GM12878 (cell line): ENCODE measurements at regions not wholly inside any gene's neighbourhood (a gene's known extent, or its start where the extent isn't known, plus 50 kb on each side); places are given as distances from the start of the nearest gene placed in this dataset.

ENCODE experiments used
- ATAC-seq: fragments of 200-7000 bp; cut with Tn5 transposase; 3 replicates; pipeline ENCODE4 v1.9.1; 2020; ENCODE audit warnings: mild to moderate bottlenecking, moderate library complexity
- BruUV-seq: library from RNA; stranded (reverse); fragments of 400-500 nt; replicated peaks from 2 replicates; lab custom pipeline; 2021; lab: Mats Ljungman, UMichigan
- CTCF ChIA-PET: fragments of 300-600 bp; sonication (Branson Sonifier 250); formaldehyde crosslinking; extraction: SDS; loops from one replicate; lab custom pipeline; 2021; ENCODE audit warnings: inconsistent platforms; lab: Yijun Ruan, JAX
- POLR2A ChIA-PET: fragments of 350-600 bp; formaldehyde crosslinking; extraction: SDS; loops from one replicate; lab custom pipeline; 2021; ENCODE audit warnings: inconsistent platforms; lab: Charles Lee
- RAD21 ChIA-PET: fragments of 300-600 bp; sonication (Branson Sonifier 250); formaldehyde crosslinking; loops from one replicate; lab custom pipeline; 2023; ENCODE audit warnings: antibody characterized with exemption; ENCODE audit not compliant: unreplicated experiment; lab: Charles Lee
- SMC1A ChIA-PET: fragments of 300-600 bp; sonication (Branson Sonifier 250); formaldehyde crosslinking; loops from one replicate; lab custom pipeline; 2023; ENCODE audit not compliant: unreplicated experiment, uncharacterized antibody; lab: Charles Lee
- DNase-seq: peaks from one replicate; pipeline ENCODE4 v3.0.0-alpha.2; 2011; ENCODE audit warnings: low read depth, low spot score
- FAIRE-seq: peaks from 3 replicates; lab custom pipeline; 2011; peaks lifted over from hg19 to GRCh38; lab: Jason Lieb, UNC
- H2AFZ ChIP-seq: 2 replicates; pipeline ENCODE4 v1.6.0; 2011; ENCODE audit warnings: low read depth, low read length, control low read depth; ENCODE audit not compliant: control insufficient read depth
- H3K27ac ChIP-seq: 2 replicates; pipeline ENCODE4 v1.5.1; 2011; ENCODE audit warnings: control low read depth; ENCODE audit not compliant: control insufficient read depth, insufficient read depth
- H3K27me3 ChIP-seq, 2 experiments: replicated peaks in 1 of 2; 2 replicates each; pipeline versions ENCODE4 v1.6.0 to v1.6.1; 2011; ENCODE audit warnings: low read length in 1 of 2; ENCODE audit not compliant: control insufficient read depth in 2 of 2, insufficient read depth in 2 of 2
- H3K36me3 ChIP-seq, 2 experiments: 2 replicates each; pipeline ENCODE4 v1.5.1; 2011; ENCODE audit warnings: low read length in 1 of 2; ENCODE audit not compliant: control insufficient read depth in 2 of 2, insufficient read depth in 2 of 2
- H3K4me1 ChIP-seq: 2 replicates; pipeline ENCODE4 v1.6.1; 2011; ENCODE audit warnings: mild to moderate bottlenecking, low read length, moderate library complexity, mixed read lengths; ENCODE audit not compliant: control insufficient read depth, insufficient read depth
- H3K4me2 ChIP-seq: 2 replicates; pipeline ENCODE4 v1.6.0; 2011; ENCODE audit warnings: control low read depth; ENCODE audit not compliant: control insufficient read depth, insufficient read depth
- H3K4me3 ChIP-seq: fragments of 200-600 bp; sonication (generic); 2 replicates; pipeline ENCODE4 v1.5.1; 2016
- H3K79me2 ChIP-seq: 2 replicates; pipeline ENCODE4 v1.6.0; 2011; ENCODE audit warnings: low read length; ENCODE audit not compliant: control insufficient read depth, insufficient read depth
- H3K9ac ChIP-seq: 2 replicates; pipeline ENCODE4 v1.8.0; 2011; ENCODE audit warnings: low read length, control low read depth, mixed read lengths; ENCODE audit not compliant: control insufficient read depth, insufficient read depth
- H3K9me3 ChIP-seq: replicated peaks from 3 replicates; pipeline ENCODE4 v1.5.1; 2011; ENCODE audit warnings: mild to moderate bottlenecking, low read length; ENCODE audit not compliant: control insufficient read depth, insufficient read depth
- H4K20me1 ChIP-seq: 2 replicates; pipeline ENCODE4 v1.6.0; 2011; ENCODE audit not compliant: control insufficient read depth, insufficient read depth
- JUNB ChIP-seq: IDR thresholded peaks from 2 replicates; pipeline ENCODE4 v1.6.1; 2016; ENCODE audit warnings: antibody characterized with exemption, mild to moderate bottlenecking
- LARP7 ChIP-seq: fragments of 450-650 bp; IDR thresholded peaks from 2 replicates; pipeline ENCODE4 v1.6.1; 2017; ENCODE audit warnings: mild to moderate bottlenecking
- NFIC ChIP-seq: IDR thresholded peaks from 2 replicates; pipeline ENCODE4 v1.6.1; 2012; ENCODE audit warnings: low read depth, mild to moderate bottlenecking, inconsistent platforms, low read length, moderate library complexity
- RB1 ChIP-seq: fragments of 450-650 bp; formaldehyde crosslinking; IDR thresholded peaks from 2 replicates; pipeline ENCODE4 v1.6.1; 2017; ENCODE audit warnings: mild to moderate bottlenecking, borderline replicate concordance
- TCF3 ChIP-seq: IDR thresholded peaks from 2 replicates; pipeline ENCODE4 v1.6.1; 2012; ENCODE audit warnings: low read depth, mild to moderate bottlenecking, low read length, borderline replicate concordance; ENCODE audit not compliant: insufficient read depth
- YY1 ChIP-seq: IDR thresholded peaks from 2 replicates; pipeline ENCODE4 v1.6.1; 2011; ENCODE audit warnings: low read depth, mild to moderate bottlenecking, low read length
- ZBTB4 ChIP-seq: fragments of 450-650 bp; formaldehyde crosslinking; IDR thresholded peaks from 2 replicates; pipeline ENCODE4 v1.4.0; 2022; ENCODE audit warnings: mild to moderate bottlenecking, moderate library complexity
- ZSCAN29 ChIP-seq: fragments of 450-650 bp; IDR thresholded peaks from 2 replicates; pipeline ENCODE4 v1.6.1; 2017; ENCODE audit warnings: mild to moderate bottlenecking, moderate library complexity
- WGBS: methylation state at CpG from one replicate; pipeline ENCODE4 v1.1.6; 2016; ENCODE audit warnings: low lambda C conversion rate; ENCODE audit not compliant: insufficient replicate concordance, insufficient coverage; ENCODE audit errors: missing lambda C conversion rate; 5-methylcytosine and 5-hydroxymethylcytosine counted together
- in situ Hi-C: fragments of 300-500 bp; cut with MboI; formaldehyde crosslinking; loops from 9 replicates; pipeline ENCODE4 v1.14.3; 2018; ENCODE audit warnings: mixed read lengths
- intact Hi-C: fragments of 100-400 bp; cut with micrococcal nuclease; formaldehyde crosslinking; loops from one replicate; pipeline ENCODE4 v1.14.2; 2022; ENCODE audit not compliant: unreplicated experiment
- TF ChIP-seq, protein P1 (sequence below): fragments of 450-650 bp; IDR thresholded peaks from 2 replicates; pipeline ENCODE4 v1.6.1; 2017; ENCODE audit warnings: mild to moderate bottlenecking

DNA sequence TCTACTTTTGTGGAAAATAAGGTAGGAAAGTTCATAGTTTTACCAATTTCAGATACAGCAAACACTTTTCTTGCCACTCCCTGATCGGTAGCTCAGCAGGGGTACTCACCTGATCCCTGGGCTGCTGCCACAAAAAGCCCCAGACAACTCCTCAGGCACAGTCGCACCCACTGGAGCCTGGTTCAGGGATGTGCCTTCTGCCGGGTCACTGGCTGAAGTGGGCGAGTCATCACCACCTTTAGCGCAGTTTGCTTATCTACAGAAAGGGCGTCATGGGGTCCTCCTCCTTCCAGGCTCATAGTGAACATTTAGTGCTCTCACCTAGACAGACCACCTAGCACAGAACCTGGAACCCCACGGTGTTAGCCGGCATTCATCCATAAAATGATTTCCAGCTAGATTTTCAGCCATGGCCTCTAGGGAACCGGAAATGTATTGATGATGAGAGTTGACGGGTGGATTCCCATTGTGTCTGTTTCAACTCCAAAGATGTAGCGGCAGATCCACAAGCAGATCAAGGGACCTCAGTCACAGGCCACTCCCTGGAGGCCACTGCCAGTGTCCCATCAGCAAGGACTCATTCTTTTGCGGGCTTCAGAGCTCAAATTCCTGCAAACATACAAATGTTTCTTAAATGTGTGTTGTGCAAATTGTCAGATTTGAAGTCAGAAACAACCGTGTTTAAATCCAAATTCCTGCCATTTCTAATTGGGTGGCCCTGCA lies 408.4 kb upstream of the SALL3 start:
- POLR2A ChIA-PET, result no interaction called here
- Histone ChIP-seq H4K20me1 (no peaks in the 10 kb centered on the region), H3K36me3 (no peaks in the 10 kb centered on the region)
- BruUV-seq, result no TSS peak
- RAD21 ChIA-PET, result no interaction called here
- FAIRE-seq, result no peak
- no peak for DNase-seq
- TF ChIP-seq ZBTB4 (CRISPR knock-in tag), result no peak
- no peak for TF ChIP-seq LARP7
- TF ChIP-seq TCF3, result no peak
- no peak for TF ChIP-seq NFIC
- TF ChIP-seq, protein P1, sequence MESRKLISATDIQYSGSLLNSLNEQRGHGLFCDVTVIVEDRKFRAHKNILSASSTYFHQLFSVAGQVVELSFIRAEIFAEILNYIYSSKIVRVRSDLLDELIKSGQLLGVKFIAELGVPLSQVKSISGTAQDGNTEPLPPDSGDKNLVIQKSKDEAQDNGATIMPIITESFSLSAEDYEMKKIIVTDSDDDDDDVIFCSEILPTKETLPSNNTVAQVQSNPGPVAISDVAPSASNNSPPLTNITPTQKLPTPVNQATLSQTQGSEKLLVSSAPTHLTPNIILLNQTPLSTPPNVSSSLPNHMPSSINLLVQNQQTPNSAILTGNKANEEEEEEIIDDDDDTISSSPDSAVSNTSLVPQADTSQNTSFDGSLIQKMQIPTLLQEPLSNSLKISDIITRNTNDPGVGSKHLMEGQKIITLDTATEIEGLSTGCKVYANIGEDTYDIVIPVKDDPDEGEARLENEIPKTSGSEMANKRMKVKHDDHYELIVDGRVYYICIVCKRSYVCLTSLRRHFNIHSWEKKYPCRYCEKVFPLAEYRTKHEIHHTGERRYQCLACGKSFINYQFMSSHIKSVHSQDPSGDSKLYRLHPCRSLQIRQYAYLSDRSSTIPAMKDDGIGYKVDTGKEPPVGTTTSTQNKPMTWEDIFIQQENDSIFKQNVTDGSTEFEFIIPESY, result no peak
- no peak for TF ChIP-seq JUNB
- no peak for TF ChIP-seq ZSCAN29
- no peak for TF ChIP-seq RB1
- TF ChIP-seq YY1, result no peak
- TF ChIP-seq, all 136 proteins: peak for 0
- H3K4me1 ChIP-seq, result no peaks in the 10 kb centered on the region
- H3K79me2 ChIP-seq, result no peaks in the 10 kb centered on the region
- no peak overlapping the region for H2AFZ ChIP-seq
- ATAC-seq, result no peak
- in situ Hi-C loops, result no loop called here
- 37% methylated on average over 13 of the region's 13 CpGs for WGBS
- CTCF ChIA-PET, result interaction anchor here (0.6 kb wide), 1 partner anchor 818 kb away, joined by 3 read pairs; no protein-coding TSS in a partner anchor
- SMC1A ChIA-PET, result no interaction called here
- H3K9me3 ChIP-seq, result no peaks in the 10 kb centered on the region; the same call in 2 of the 3 replicates
- H3K27me3 ChIP-seq, result no peaks in the 10 kb centered on the region
- H3K4me2 ChIP-seq, result no peak overlapping the region
- H3K27ac ChIP-seq, result no peak overlapping the region
- no peak overlapping the region for H3K4me3 ChIP-seq
- no peak overlapping the region for H3K9ac ChIP-seq
- intact Hi-C loops, result no loop called here
